HUES6 (cell line): ENCODE measurements at regions not wholly inside any gene's neighbourhood (a gene's known extent, or its start where the extent isn't known, plus 50 kb on each side); places are given as distances from the start of the nearest gene placed in this dataset.

Source experiments
- H3K27ac ChIP-seq: 2 replicates; pipeline ENCODE4 v1.7.0; 2013; ENCODE audit warnings: low read depth, mild to moderate bottlenecking, low read length, inconsistent platforms
- H3K27me3 ChIP-seq: 2 replicates; pipeline ENCODE4 v1.6.1; 2013; ENCODE audit warnings: low read length; ENCODE audit not compliant: control insufficient read depth, insufficient read depth
- H3K36me3 ChIP-seq: 2 replicates; pipeline ENCODE4 v1.6.1; 2013; ENCODE audit warnings: low read length; ENCODE audit not compliant: control insufficient read depth, insufficient read depth
- H3K4me1 ChIP-seq: 2 replicates; pipeline ENCODE4 v1.6.1; 2013; ENCODE audit warnings: low read length; ENCODE audit not compliant: control insufficient read depth, insufficient read depth
- H3K4me3 ChIP-seq: 2 replicates; pipeline ENCODE4 v1.5.1; 2013; ENCODE audit warnings: low read depth, low read length
- H3K9ac ChIP-seq: one replicate; pipeline ENCODE4 v1.6.1; 2013; ENCODE audit warnings: mild to moderate bottlenecking, low read length
- H3K9me3 ChIP-seq: 2 replicates; pipeline ENCODE4 v1.6.1; 2013; ENCODE audit warnings: low read depth, low read length; ENCODE audit not compliant: control insufficient read depth, insufficient read depth

GRCh38 chr5:28788954-28789353 lies 1750.6 kb upstream of the CDH9 start:
- Histone ChIP-seq H3K9me3 (no peaks in the 10 kb centered on the region), H3K4me3 (no peak overlapping the region), H3K4me1 (no peaks in the 10 kb centered on the region), H3K27me3 (no peaks in the 10 kb centered on the region), H3K9ac (no peak overlapping the region), H3K36me3 (no peaks in the 10 kb centered on the region), H3K27ac (no peak overlapping the region)

GRCh38 chr5:28780083-28780692 lies 1741.8 kb upstream of the CDH9 start:
- H3K9ac ChIP-seq, result no peak overlapping the region
- no peaks in the 10 kb centered on the region for H3K27me3 ChIP-seq
- no peaks in the 10 kb centered on the region for H3K9me3 ChIP-seq
- no peak overlapping the region for H3K27ac ChIP-seq
- no peaks in the 10 kb centered on the region for H3K36me3 ChIP-seq
- no peak overlapping the region for H3K4me3 ChIP-seq
- no peaks in the 10 kb centered on the region for H3K4me1 ChIP-seq

- no peaks in the 10 kb centered on the region for H3K27me3 ChIP-seq
- no peaks in the 10 kb centered on the region for H3K9me3 ChIP-seq
- H3K4me3 ChIP-seq, result no peak overlapping the region
- H3K27ac ChIP-seq, result no peak overlapping the region
- H3K4me1 ChIP-seq, result no peaks in the 10 kb centered on the region
- H3K36me3 ChIP-seq, result no peaks in the 10 kb centered on the region
- no peak overlapping the region for H3K9ac ChIP-seq
Measured at GRCh38 chr5:28779161-28779754, 1740.9 kb upstream of the CDH9 start.

GRCh38 chr5:28770307-28770706 lies 1731.9 kb upstream of the CDH9 start:
- no peaks in the 10 kb centered on the region for H3K36me3 ChIP-seq
- H3K9me3 ChIP-seq, result no peaks in the 10 kb centered on the region
- no peaks in the 10 kb centered on the region for H3K27me3 ChIP-seq
- H3K9ac ChIP-seq, result no peak overlapping the region
- no peaks in the 10 kb centered on the region for H3K4me1 ChIP-seq
- no peak overlapping the region for H3K4me3 ChIP-seq
- no peak overlapping the region for H3K27ac ChIP-seq

- Histone ChIP-seq H3K27ac (no peak overlapping the region), H3K9me3 (no peaks in the 10 kb centered on the region), H3K4me1 (no peaks in the 10 kb centered on the region), H3K36me3 (no peaks in the 10 kb centered on the region), H3K9ac (no peak overlapping the region), H3K27me3 (no peaks in the 10 kb centered on the region), H3K4me3 (no peak overlapping the region)
Measured at GRCh38 chr5:28766565-28767158, 1728.3 kb upstream of the CDH9 start.

GRCh38 chr5:28751396-28751795 lies 1713.0 kb upstream of the CDH9 start:
- Histone ChIP-seq H3K4me3 (no peak overlapping the region), H3K27me3 (no peaks in the 10 kb centered on the region)

GRCh38 chr5:28750251-28750650 lies 1711.9 kb upstream of the CDH9 start:
- H3K36me3 ChIP-seq, result no peaks in the 10 kb centered on the region
- H3K9me3 ChIP-seq, result no peaks in the 10 kb centered on the region
- no peaks in the 10 kb centered on the region for H3K4me1 ChIP-seq
- H3K4me3 ChIP-seq, result no peak overlapping the region
- no peak overlapping the region for H3K27ac ChIP-seq
- no peaks in the 10 kb centered on the region for H3K27me3 ChIP-seq
- no peak overlapping the region for H3K9ac ChIP-seq

More at GRCh38 chr5:28751396-28751795, 1713.0 kb upstream of the CDH9 start:
- Histone ChIP-seq H3K27ac (no peak overlapping the region), H3K4me1 (no peaks in the 10 kb centered on the region), H3K9ac (no peak overlapping the region), H3K9me3 (no peaks in the 10 kb centered on the region), H3K36me3 (no peaks in the 10 kb centered on the region)

- H3K36me3 ChIP-seq, result no peaks in the 10 kb centered on the region
- no peaks in the 10 kb centered on the region for H3K9me3 ChIP-seq
- no peak overlapping the region for H3K4me3 ChIP-seq
- no peaks in the 10 kb centered on the region for H3K27me3 ChIP-seq
- H3K27ac ChIP-seq, result no peak overlapping the region
- no peak overlapping the region for H3K9ac ChIP-seq
- H3K4me1 ChIP-seq, result no peaks in the 10 kb centered on the region
Measured at GRCh38 chr5:28748446-28748845, 1710.1 kb upstream of the CDH9 start.

- no peaks in the 10 kb centered on the region for H3K4me1 ChIP-seq
- no peaks in the 10 kb centered on the region for H3K27me3 ChIP-seq
- no peaks in the 10 kb centered on the region for H3K9me3 ChIP-seq
- H3K27ac ChIP-seq, result no peak overlapping the region
- no peaks in the 10 kb centered on the region for H3K36me3 ChIP-seq
- H3K4me3 ChIP-seq, result no peak overlapping the region
- no peak overlapping the region for H3K9ac ChIP-seq
Measured at GRCh38 chr5:28743716-28744110, 1705.3 kb upstream of the CDH9 start.

- no peak overlapping the region for H3K9ac ChIP-seq
- no peak overlapping the region for H3K27ac ChIP-seq
- H3K4me3 ChIP-seq, result no peak overlapping the region
- H3K36me3 ChIP-seq, result no peaks in the 10 kb centered on the region
- H3K4me1 ChIP-seq, result no peaks in the 10 kb centered on the region
- no peaks in the 10 kb centered on the region for H3K9me3 ChIP-seq
- H3K27me3 ChIP-seq, result no peaks in the 10 kb centered on the region
Measured at GRCh38 chr5:28743025-28743715, 1704.8 kb upstream of the CDH9 start.

GRCh38 chr5:28737682-28738081 lies 1699.3 kb upstream of the CDH9 start:
- no peaks in the 10 kb centered on the region for H3K36me3 ChIP-seq
- H3K4me3 ChIP-seq, result no peak overlapping the region
- peaks cover 7% of the 10 kb centered on the region; the same call in 1 of the 2 replicates for H3K4me1 ChIP-seq
- no peak overlapping the region for H3K9ac ChIP-seq
- no peaks in the 10 kb centered on the region for H3K9me3 ChIP-seq
- H3K27me3 ChIP-seq, result no peaks in the 10 kb centered on the region
- no peak overlapping the region for H3K27ac ChIP-seq
